Liver (tissue), 3 donors: ENCODE measurements at regions not wholly inside any gene's neighbourhood (a gene's known extent, or its start where the extent isn't known, plus 50 kb on each side); places are given as distances from the start of the nearest gene placed in this dataset.

Source experiments
- TAF1 ChIP-seq: conservative IDR thresholded peaks from 2 replicates; pipeline ENCODE4 v1.6.1; 2016; ENCODE audit warnings: antibody characterized with exemption, mild to moderate bottlenecking
- YY1 ChIP-seq: IDR thresholded peaks from 2 replicates; pipeline ENCODE4 v1.6.1; 2016; ENCODE audit warnings: antibody characterized with exemption, mild to moderate bottlenecking
- TF ChIP-seq, protein P1 (sequence below): fragments of 150-350 bp; IDR thresholded peaks from 2 replicates; pipeline ENCODE4 v1.5.1; 2017; ENCODE audit warnings: improper control_type of control experiment, low read depth, low read length; ENCODE audit not compliant: missing input control
- donor health status: healthy.
- donor health status: healthy.

DNA sequence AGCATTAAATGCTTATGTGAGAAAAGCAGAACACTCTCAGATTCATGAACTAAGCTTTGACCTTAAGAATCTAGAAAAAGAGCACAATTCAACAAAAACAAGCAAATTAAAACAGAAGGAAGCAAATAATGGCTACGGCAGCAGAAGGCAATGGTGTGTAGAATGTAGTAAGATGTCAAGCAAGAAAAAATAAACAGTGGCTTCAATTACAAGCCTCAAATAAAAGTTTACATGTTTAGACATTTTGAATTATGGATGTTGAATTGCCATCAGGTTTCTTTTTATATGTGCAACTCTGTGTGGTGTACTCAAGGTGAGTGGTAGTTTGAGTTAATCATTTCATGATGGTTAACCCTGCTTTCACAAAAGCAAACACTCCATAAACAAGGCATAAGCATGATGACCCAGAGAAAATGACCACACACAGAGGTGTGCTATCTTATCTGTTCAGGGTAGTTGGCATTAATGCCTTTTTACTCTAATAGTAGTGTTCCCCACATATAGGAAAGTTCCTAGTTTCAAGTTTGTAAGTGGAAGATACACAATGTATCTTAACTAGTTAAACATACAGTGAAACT is 207.1 kb downstream of the FIGN start:
- TF ChIP-seq, protein P1, sequence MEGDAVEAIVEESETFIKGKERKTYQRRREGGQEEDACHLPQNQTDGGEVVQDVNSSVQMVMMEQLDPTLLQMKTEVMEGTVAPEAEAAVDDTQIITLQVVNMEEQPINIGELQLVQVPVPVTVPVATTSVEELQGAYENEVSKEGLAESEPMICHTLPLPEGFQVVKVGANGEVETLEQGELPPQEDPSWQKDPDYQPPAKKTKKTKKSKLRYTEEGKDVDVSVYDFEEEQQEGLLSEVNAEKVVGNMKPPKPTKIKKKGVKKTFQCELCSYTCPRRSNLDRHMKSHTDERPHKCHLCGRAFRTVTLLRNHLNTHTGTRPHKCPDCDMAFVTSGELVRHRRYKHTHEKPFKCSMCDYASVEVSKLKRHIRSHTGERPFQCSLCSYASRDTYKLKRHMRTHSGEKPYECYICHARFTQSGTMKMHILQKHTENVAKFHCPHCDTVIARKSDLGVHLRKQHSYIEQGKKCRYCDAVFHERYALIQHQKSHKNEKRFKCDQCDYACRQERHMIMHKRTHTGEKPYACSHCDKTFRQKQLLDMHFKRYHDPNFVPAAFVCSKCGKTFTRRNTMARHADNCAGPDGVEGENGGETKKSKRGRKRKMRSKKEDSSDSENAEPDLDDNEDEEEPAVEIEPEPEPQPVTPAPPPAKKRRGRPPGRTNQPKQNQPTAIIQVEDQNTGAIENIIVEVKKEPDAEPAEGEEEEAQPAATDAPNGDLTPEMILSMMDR: no peak
- no peak for TF ChIP-seq TAF1
- TF ChIP-seq YY1: peak; percentile 16
